Epithelial cell of esophagus (primary cell): ENCODE measurements at regions not wholly inside any gene's neighbourhood (a gene's known extent, or its start where the extent isn't known, plus 50 kb on each side); places are given as distances from the start of the nearest gene placed in this dataset.

Experiments
- DNase-seq: peaks from one replicate; pipeline ENCODE4 v3.0.0; 2010; ENCODE audit warnings: low read depth
- H3K4me3 ChIP-seq: 2 replicates; pipeline ENCODE4 v1.5.1; 2011; ENCODE audit warnings: mild to moderate bottlenecking, low read length, control low read depth
- TF ChIP-seq, protein P1 (sequence below): IDR thresholded peaks from 2 replicates; pipeline ENCODE4 v1.5.1; 2011; ENCODE audit warnings: low read depth, mild to moderate bottlenecking, low read length, control low read depth, inconsistent platforms; ENCODE audit not compliant: insufficient read depth; ENCODE audit errors: missing control alignments

DNA sequence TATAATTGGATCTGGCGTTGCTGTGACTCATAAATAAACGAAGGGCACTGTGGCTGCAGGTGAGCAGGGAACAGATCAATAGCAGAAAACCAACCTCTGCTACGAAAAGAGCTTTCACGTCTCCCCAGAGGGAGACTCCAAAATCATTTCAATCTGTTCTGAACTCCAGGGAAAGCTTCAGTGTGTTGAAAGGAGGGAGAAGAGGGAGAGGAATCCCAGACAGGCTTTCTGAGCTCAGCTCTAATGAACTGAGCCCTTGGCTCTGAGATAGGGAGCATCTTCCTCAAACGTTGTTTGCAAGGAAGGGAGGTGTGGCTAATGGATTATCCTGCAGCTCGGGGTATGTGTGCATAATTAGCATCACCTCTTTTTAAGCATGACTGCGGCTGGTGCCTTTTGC, 288.0 kb upstream of the IRX4 start:
- TF ChIP-seq, protein P1, sequence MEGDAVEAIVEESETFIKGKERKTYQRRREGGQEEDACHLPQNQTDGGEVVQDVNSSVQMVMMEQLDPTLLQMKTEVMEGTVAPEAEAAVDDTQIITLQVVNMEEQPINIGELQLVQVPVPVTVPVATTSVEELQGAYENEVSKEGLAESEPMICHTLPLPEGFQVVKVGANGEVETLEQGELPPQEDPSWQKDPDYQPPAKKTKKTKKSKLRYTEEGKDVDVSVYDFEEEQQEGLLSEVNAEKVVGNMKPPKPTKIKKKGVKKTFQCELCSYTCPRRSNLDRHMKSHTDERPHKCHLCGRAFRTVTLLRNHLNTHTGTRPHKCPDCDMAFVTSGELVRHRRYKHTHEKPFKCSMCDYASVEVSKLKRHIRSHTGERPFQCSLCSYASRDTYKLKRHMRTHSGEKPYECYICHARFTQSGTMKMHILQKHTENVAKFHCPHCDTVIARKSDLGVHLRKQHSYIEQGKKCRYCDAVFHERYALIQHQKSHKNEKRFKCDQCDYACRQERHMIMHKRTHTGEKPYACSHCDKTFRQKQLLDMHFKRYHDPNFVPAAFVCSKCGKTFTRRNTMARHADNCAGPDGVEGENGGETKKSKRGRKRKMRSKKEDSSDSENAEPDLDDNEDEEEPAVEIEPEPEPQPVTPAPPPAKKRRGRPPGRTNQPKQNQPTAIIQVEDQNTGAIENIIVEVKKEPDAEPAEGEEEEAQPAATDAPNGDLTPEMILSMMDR, result no peak
- no peak overlapping the region for H3K4me3 ChIP-seq

DNA sequence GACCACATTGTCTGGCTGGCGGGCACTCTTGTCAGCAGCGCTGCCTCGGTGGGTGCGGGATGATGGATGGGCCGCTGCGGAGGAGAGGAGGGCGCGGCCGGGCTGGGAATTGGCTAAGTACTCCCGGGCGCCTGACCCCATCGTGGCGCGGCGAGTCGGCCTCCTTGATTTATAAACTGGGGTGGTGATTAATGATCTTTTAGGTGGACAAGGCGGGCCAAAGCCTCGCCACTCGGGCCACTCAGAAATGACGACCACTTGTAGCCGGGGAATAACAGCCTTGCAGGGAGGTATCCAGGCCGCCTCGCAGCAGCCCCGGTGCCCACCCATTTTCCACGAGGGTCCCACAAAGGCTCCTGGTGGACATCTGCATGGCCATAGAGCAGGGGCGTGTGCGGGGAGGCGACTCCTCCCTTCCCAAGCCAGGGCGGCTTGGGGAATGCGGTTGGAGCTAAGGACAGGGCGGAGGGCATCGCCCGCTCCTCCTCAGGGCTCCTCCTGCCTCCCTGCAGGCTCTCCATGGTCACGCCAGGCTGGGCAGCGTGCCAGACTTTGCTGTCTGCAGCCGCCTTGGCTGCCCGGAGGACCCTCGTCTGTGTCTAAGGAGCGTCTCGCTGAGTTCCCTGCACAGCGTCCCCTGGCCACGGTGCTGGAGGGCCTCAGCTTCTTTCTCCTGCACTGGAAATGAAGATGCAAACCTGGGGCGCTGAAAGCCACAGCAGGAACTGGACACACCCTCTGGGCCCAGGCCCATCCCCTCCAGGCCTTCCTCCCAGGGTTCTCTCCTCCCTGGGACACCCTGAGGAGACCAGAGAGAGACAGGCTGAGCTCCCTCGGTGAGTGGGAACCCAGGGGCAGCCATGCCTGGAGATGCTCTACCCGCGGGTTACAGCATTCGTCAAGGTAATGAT, 287.4 kb upstream of the IRX4 start:
- no peak for DNase-seq
- TF ChIP-seq, protein P1, result no peak
- no peak overlapping the region for H3K4me3 ChIP-seq

More for the DNA sequence above, 288.0 kb upstream of the IRX4 start:
- DNase-seq, result no peak

DNA sequence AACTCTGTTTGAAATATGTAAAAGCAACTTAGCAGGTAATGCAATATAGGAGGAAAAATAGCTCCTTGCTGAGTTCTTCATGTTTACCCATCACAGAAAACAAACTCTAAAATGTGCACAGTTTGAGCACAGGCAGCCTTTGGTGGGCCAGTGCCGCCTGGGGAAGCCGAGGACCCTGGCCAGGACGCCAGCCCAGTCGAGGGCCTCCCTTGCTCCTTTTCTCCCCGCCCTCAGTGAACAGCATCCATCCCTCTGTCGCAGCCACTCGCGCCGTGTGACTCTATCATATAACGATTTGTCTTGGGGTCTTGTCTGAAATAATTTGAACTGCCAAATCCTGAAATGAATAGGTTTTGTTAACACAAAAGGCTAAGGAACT, 286.7 kb upstream of the IRX4 start:
- TF ChIP-seq, protein P1, result no peak
- no peak for DNase-seq
- H3K4me3 ChIP-seq, result no peak overlapping the region

DNA sequence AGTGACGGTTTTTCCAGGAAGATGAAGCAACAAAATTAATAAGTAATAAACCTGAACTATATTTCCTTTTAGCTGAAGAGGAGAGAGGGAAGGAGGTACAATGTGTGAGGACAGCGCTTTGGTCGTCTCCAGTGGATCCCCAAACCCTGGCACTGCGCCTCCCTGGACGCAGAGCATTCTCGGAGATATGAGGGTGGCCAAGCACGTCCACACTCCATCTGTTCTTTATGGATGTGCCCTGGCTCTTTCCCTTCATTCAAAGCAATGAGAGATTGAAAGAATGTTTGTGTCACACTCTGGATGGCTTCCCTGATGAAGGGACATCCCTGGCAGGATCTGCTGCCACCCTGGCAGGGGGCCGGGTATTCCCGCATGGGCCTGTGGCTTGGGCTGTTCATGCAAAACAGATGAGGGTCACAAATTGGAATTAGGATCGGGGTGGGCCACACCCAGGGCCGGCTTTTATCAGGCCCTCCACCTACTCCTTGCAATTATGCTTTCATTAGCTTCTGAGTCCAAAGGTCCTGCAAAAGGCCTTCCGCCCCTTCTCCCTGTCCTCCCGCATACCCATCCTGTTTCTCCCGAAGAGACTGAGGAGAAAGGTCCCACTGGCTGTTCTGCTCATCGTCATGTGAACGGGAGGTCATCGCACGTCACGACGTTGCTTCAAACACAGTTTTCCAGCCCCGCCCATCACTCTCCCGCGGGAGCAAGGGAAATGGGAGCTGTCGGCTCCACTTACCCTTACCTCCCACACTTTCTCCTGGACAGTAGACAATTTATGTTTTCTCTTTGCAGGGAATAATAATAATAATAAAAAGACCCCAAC, 286.1 kb upstream of the IRX4 start:
- no peak overlapping the region for H3K4me3 ChIP-seq
- TF ChIP-seq, protein P1, result no peak
- no peak for DNase-seq

DNA sequence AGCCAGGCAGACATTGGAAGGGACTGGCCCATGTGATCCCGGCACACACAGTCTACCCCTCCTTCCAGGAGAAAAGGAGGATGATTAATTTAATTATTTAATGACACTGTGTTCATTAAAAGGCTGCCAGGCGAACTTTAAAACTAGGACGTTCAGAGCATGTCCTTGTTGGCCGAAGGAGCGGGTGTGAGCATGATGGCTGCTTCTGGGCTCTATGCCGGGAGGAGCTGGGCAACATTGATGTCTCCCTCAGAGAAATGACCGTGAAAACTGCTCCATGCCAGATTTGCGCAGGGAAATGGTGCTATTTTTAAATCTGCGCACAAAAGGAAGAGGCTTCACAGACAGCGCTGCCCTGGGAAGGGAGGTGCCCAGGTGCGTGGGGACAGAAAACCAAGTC, 284.9 kb upstream of the IRX4 start:
- no peak for DNase-seq
- TF ChIP-seq, protein P1, result no peak
- H3K4me3 ChIP-seq, result no peak overlapping the region

DNA sequence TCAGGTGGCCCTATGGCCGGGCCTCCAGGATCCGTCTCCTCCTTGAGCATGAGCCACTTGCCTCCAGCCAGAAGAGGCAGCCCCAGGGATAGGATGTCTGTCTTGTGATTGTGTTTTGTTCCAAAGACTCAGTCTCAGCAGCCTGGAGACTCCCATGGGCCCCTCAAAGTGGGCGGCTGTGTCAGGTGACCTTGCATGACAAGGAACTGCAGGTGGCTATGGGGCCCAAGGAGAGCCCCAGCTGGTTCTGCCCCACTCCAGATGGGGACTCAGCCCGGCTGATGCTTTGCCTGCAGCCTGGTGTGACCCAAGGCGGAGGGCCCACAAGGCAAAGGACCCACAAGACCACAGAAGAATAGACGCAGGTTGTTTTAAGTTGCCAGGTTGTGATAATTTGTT, 284.3 kb upstream of the IRX4 start:
- no peak for DNase-seq
- TF ChIP-seq, protein P1, result no peak
- H3K4me3 ChIP-seq, result no peak overlapping the region
